GM21367 (cell line): ENCODE measurements at regions not wholly inside any gene's neighbourhood (a gene's known extent, or its start where the extent isn't known, plus 50 kb on each side); places are given as distances from the start of the nearest gene placed in this dataset.

ENCODE experiments used
- ATAC-seq: cut with Tn5 transposase; IDR thresholded peaks from one replicate; pipeline ENCODE4 v1.9.1; 2021; ENCODE audit not compliant: unreplicated experiment

DNA sequence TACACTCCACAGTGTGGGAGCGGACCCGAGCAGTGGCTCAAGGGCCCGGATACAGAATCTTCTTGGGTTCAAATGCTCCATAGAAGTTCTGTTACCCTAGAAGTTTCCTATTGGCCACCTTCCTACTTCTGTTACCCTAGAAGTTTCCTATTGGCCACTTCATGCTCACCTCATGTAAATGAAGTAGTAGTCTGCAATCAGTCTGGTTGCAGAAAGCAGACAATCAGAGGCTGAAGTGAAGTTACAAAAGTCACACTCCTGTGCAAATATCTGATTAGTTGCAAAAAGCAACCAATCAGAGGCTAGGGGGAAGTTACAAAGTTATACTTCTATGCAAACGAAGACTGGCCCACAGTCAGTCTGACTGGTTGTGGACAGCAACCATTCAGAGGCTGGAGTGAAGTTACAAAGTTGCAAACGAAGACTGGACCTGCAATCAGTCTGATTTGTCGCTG, 77.8 kb upstream of the CPNE8 start:
- ATAC-seq = no peak

DNA sequence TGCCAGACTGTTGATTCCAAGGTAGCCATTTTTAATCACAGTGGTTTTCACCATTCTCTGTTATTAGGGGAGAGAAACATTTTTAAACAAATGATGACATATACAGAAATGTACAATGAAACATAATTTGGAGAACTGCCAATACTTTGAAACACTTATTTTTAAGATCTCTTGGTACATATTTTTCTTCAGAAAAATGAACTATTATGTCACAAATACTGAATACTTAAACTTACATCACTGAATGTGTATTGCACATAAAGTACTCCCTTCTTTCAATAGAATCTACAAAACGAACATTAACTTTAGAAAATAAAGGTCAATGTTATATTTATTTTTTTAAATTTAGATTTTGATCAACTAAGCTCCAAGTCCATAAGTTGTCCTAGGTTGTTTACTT, 71.7 kb upstream of the CPNE8 start:
- no peak for ATAC-seq

DNA sequence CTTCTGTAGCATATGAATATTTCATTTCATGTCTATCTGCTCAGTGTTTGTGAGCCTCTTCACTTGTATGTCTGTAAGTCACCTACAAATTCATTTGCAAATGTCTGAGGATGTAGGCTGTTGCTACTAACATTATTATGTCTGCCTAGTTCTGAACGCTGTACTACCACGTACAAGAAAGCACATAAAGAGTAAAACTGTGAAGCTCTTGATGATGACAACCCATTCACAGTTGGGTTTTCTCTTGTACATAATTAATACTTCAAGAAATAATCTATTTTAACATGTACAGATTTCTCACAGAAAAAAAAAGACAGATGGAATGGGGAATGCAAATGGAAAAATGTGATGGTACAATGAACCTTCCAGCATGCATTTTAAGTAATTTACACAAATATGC, 64.3 kb upstream of the CPNE8 start:
- no peak for ATAC-seq

GRCh38 chr12:38961683-38962082, 56.3 kb upstream of the CPNE8 start:
- no peak for ATAC-seq

DNA sequence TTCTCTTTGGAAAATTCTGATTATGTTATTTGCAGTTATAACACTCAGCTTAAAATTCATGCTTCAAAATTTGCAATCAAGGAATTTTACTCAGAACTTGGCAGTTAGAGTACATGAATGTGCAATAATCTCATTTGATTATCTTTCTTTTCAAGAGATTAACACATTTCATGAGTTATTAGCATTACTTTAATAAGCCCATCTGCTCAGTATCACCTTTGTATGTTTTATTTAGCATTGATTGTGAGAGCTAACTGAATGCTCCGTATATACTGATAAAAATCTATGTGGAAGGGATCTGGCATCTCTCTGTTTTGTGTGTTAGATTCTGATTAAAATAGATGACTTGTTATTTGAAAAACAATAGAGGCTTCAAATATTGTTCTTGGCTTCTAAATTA, 55.6 kb upstream of the CPNE8 start:
- ATAC-seq = no peak

DNA sequence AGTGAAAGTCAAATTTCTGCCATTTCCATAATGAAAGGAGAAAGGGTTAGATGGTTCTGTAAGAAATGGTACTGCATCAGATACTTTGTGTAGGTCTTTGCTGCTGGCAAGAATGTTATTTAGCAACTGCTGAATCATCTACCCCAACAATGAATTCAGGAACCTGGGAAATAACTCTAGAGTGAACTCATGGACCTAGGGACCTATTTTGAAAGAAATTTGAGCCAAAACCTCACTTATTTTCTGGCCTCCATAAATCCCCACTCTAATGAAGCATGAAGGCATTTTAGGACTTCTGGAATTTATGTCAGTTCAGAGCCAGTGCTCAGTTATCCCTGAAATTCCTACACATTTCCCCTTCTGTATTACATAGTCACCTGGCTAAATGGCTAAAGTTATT, 50.9 kb upstream of the CPNE8 start:
- ATAC-seq = no peak
